B cell (primary cell): ENCODE measurements at regions not wholly inside any gene's neighbourhood (a gene's known extent, or its start where the extent isn't known, plus 50 kb on each side); places are given as distances from the start of the nearest gene placed in this dataset.
"Not testable (repeated sequence)": the region's sequence is repeated elsewhere in the genome, so short reads cannot be mapped to it uniquely, and the experiment has no call there.

Experiments
- EZH2 ChIP-seq: IDR thresholded peaks from 2 replicates; pipeline ENCODE4 v1.6.1; 2012; ENCODE audit warnings: borderline replicate concordance, low read depth, mild to moderate bottlenecking, moderate library complexity, low read length; ENCODE audit not compliant: insufficient read depth, poor library complexity, severe bottlenecking
- TF ChIP-seq, protein P1 (sequence below): fragments of 200-600 bp; IDR thresholded peaks from one replicate; pipeline ENCODE4 v1.8.0; 2022; ENCODE audit warnings: antibody characterized with exemption, mild to moderate bottlenecking

DNA sequence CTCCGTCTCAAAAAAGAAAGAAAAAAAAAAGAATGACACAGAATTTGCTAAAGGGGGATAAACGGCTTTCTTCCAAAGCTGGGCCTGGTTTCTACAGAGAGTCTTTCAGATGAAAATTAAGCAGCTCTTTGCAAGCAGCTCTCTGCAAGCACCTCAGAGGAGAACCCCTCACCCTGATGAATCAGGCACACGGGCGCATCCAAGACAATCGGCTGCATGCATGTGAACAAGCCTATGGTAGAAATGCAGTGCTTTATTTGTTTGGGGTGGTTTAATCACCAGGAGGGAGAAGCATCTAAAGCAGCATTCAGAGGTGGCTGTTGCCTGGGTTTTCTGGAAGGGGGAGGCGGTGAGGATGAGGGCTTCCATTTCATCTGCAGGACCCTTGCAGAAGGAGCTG is 78.0 kb upstream of the CLEC6A start:
- TF ChIP-seq, protein P1, sequence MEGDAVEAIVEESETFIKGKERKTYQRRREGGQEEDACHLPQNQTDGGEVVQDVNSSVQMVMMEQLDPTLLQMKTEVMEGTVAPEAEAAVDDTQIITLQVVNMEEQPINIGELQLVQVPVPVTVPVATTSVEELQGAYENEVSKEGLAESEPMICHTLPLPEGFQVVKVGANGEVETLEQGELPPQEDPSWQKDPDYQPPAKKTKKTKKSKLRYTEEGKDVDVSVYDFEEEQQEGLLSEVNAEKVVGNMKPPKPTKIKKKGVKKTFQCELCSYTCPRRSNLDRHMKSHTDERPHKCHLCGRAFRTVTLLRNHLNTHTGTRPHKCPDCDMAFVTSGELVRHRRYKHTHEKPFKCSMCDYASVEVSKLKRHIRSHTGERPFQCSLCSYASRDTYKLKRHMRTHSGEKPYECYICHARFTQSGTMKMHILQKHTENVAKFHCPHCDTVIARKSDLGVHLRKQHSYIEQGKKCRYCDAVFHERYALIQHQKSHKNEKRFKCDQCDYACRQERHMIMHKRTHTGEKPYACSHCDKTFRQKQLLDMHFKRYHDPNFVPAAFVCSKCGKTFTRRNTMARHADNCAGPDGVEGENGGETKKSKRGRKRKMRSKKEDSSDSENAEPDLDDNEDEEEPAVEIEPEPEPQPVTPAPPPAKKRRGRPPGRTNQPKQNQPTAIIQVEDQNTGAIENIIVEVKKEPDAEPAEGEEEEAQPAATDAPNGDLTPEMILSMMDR: not testable (repeated sequence)
- not testable (repeated sequence) for TF ChIP-seq EZH2
